Keratinocyte (primary cell): ENCODE measurements at regions not wholly inside any gene's neighbourhood (a gene's known extent, or its start where the extent isn't known, plus 50 kb on each side); places are given as distances from the start of the nearest gene placed in this dataset.

Experiments used
- EZH2 ChIP-seq: IDR thresholded peaks from one replicate; pipeline ENCODE4 v1.6.1; 2012; ENCODE audit warnings: inconsistent platforms, mild to moderate bottlenecking, low read length, moderate library complexity
- TF ChIP-seq, protein P1 (sequence below), 3 experiments: IDR thresholded peaks in 1 of 3; conservative IDR thresholded peaks in 1 of 3; optimal IDR thresholded peaks in 1 of 3; 2 replicates in 2 of 3; 3 replicates in 1 of 3; pipeline versions ENCODE3 to v1.5.1; 2011; ENCODE audit warnings: low read length in 3 of 3, mild to moderate bottlenecking in 3 of 3, moderate library complexity in 2 of 3, control low read depth in 1 of 3, inconsistent platforms in 1 of 3; ENCODE audit not compliant: insufficient read depth in 2 of 3; ENCODE audit errors: extremely low read depth in 1 of 3

- TF ChIP-seq, protein P1, sequence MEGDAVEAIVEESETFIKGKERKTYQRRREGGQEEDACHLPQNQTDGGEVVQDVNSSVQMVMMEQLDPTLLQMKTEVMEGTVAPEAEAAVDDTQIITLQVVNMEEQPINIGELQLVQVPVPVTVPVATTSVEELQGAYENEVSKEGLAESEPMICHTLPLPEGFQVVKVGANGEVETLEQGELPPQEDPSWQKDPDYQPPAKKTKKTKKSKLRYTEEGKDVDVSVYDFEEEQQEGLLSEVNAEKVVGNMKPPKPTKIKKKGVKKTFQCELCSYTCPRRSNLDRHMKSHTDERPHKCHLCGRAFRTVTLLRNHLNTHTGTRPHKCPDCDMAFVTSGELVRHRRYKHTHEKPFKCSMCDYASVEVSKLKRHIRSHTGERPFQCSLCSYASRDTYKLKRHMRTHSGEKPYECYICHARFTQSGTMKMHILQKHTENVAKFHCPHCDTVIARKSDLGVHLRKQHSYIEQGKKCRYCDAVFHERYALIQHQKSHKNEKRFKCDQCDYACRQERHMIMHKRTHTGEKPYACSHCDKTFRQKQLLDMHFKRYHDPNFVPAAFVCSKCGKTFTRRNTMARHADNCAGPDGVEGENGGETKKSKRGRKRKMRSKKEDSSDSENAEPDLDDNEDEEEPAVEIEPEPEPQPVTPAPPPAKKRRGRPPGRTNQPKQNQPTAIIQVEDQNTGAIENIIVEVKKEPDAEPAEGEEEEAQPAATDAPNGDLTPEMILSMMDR (optimal IDR thresholded peaks at IDR 0.05 in 1 of 3, IDR thresholded peaks at IDR 0.05 in 1 of 3, conservative IDR thresholded peaks at IDR 0.05 in 1 of 3; ENCODE audit: extremely low read depth in 1 of 3, insufficient read depth in 2 of 3, low read length in 3 of 3): no peak
- no peak for TF ChIP-seq EZH2
Observed at GRCh38 chr12:63052696-63053095, 98.3 kb downstream of the AVPR1A start.
